Lower lobe of right lung (tissue), 2 donors: ENCODE measurements at regions not wholly inside any gene's neighbourhood (a gene's known extent, or its start where the extent isn't known, plus 50 kb on each side); places are given as distances from the start of the nearest gene placed in this dataset.
"Not testable (repeated sequence)": the region's sequence is repeated elsewhere in the genome, so short reads cannot be mapped to it uniquely, and the experiment has no call there.

Experiments
- ATAC-seq, 2 donors: fragments of 200-7000 bp; cut with Tn5 transposase; one replicate each; pipeline ENCODE4 v1.9.1; 2020 to 2022; ENCODE audit warnings: mild to moderate bottlenecking in 2 of 2, moderate library complexity in 2 of 2
- DNase-seq: peaks from one replicate; pipeline ENCODE4 v3.0.0-alpha.2; 2020
- H3K27ac ChIP-seq: fragments of 200-600 bp; one replicate; pipeline ENCODE4 v1.8.0; 2022
- H3K27me3 ChIP-seq: fragments of 200-600 bp; one replicate; pipeline ENCODE4 v1.8.0; 2022; ENCODE audit warnings: low read depth
- H3K36me3 ChIP-seq: fragments of 200-600 bp; one replicate; pipeline ENCODE4 v1.8.0; 2022; ENCODE audit warnings: mild to moderate bottlenecking
- H3K4me1 ChIP-seq: fragments of 200-600 bp; one replicate; pipeline ENCODE4 v1.8.0; 2022
- H3K4me3 ChIP-seq: fragments of 200-600 bp; one replicate; pipeline ENCODE4 v1.8.0; 2022; ENCODE audit warnings: mild to moderate bottlenecking
- H3K9me3 ChIP-seq: fragments of 200-600 bp; one replicate; pipeline ENCODE4 v1.8.0; 2022
- CTCF ChIP-seq: fragments of 200-600 bp; IDR thresholded peaks from one replicate; pipeline ENCODE4 v1.8.0; 2022; ENCODE audit warnings: antibody characterized with exemption, mild to moderate bottlenecking
- intact Hi-C: fragments of 100-400 bp; cut with DNase I; formaldehyde crosslinking; loops from one replicate; pipeline ENCODE4 v1.11.0; 2022
- donor health status: DM: no; HTN: yes; CAD: no; lungs with severe emphysema.

GRCh38 chr4:150021483-150021882, 56.8 kb upstream of the DCLK2 start:
- Histone ChIP-seq H3K36me3 (no peaks in the 10 kb centered on the region), H3K27me3 (no peaks in the 10 kb centered on the region), H3K9me3 (peaks cover 1% of the 10 kb centered on the region), H3K4me3 (no peak overlapping the region), H3K27ac (no peak overlapping the region), H3K4me1 (no peaks in the 10 kb centered on the region)
- no peak for DNase-seq
- intact Hi-C loops = no loop called here
- TF ChIP-seq CTCF = no peak
- ATAC-seq = no peak

GRCh38 chr4:150023489-150023888, 54.8 kb upstream of the DCLK2 start:
- DNase-seq (no peak), ATAC-seq (no peak)
- Histone ChIP-seq H3K36me3 (no peaks in the 10 kb centered on the region), H3K4me3 (no peak overlapping the region), H3K9me3 (peaks cover 14% of the 10 kb centered on the region), H3K27me3 (no peaks in the 10 kb centered on the region), H3K4me1 (no peaks in the 10 kb centered on the region), H3K27ac (no peak overlapping the region)
- TF ChIP-seq CTCF = no peak
- intact Hi-C loops = no loop called here

- H3K9me3 ChIP-seq = peaks cover 14% of the 10 kb centered on the region
- H3K36me3 ChIP-seq, H3K27me3 ChIP-seq, intact Hi-C loops, H3K27ac ChIP-seq, H3K4me1 ChIP-seq, ATAC-seq, H3K4me3 ChIP-seq, DNase-seq: not testable (repeated sequence)
Measured at GRCh38 chr4:150026987-150027386, 51.3 kb upstream of the DCLK2 start.
